ENCODE measurements at regions not wholly inside any gene's neighbourhood (a gene's known extent, or its start where the extent isn't known, plus 50 kb on each side); places are given as distances from the start of the nearest gene placed in this dataset.
A peak's percentile ranks its signal among the peaks of the same experiment; 100 is the strongest.

- peak; percentile 33 to 68 (median 51) for DNase-seq
Measured at GRCh38 chr7:84548366-84549365, 354.1 kb upstream of the SEMA3A start.

- peak in 2 of 3 donors; percentile 17 to 28 for DNase-seq
Measured at GRCh38 chr7:84547331-84547730, 352.7 kb upstream of the SEMA3A start.

DNA sequence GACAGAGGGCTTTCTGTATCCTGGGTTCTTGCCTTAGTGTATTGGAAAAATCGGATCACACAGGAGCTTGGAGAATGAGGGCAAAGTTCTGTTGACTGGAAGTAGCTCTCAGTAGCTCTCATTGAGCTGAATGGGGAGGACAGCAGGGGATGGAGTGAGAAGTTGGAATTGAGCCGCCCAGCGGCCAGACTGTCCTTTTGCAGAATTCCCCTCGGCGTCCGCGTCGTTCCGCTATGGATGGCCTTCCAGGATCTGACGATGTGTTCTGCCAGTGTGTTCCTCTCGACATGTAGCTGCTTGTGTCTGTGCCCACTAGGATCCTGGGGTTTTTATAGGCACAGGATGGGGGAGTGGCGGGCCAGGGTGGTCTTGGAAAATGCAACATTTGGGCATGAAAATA, 351.8 kb upstream of the SEMA3A start:
- DNase-seq, result no peak

DNA sequence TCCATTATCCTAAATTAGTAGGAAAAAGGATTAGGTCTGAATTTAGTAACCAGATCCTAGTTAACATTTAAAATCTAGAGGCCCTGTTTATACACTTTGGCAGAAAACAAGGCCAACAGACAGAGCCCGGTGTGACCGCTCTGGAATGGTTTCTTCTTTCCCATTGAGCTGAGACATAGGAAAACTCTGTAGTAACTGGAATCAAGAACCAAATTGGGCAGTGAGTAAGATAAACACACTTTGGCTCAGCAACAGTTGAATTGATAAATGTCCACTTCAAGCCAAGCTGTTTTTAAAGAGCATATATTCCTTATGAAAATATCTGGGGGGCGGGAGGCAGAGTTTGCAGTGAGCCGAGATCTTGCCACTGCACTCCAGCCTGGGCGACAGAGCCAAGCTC, 343.7 kb upstream of the SEMA3A start:
- no peak for DNase-seq

DNA sequence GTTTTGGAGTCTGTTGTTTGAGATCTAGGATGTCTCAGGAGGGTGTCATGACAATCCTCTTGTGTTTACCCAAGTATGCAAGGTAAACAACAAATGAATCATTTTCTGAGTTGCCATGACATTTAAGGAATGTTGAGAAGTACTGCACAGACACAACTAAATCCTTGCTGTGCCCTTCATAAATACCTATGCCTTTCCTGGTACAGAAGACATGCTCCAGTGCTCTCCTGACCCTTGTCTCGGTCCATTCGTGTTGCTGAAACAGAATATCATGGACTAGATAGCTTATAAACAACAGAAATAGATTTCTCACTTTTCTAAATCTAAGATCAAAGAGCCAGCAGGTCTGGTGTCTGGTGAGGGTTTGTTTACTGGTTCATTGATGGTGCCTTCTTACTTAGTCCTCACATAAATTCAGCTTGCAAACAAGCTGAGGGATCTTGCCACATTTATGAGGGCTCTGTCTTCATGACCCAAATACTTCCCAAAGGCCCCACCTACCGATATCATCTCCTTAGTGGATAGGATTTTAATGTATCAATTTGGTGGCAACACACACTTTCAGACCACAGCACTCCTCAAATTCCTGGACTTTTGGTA, 341.8 kb upstream of the SEMA3A start:
- no peak for DNase-seq

GRCh38 chr7:84535580-84536270, 341.1 kb upstream of the SEMA3A start:
- no peak for DNase-seq

DNA sequence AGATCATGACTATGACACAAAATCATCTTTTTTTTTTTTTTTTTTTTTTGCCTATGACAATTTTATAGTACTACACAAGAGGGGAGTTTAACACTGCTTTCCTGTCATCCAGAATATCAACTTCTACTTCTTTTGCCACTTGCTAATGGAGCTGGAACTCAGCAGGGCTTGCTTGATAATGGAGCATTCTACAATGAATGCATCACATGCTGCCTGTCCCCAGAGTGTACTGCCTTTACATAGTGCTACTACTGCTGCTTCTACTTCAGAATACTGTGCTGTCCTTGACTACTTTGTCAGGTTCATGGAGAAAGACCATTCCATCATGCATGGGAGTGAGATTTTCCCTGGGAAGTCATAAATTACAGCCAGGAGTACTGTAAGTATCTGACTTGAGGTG, 338.6 kb upstream of the SEMA3A start:
- DNase-seq, result no peak

GRCh38 chr7:84532196-84532595, 337.6 kb upstream of the SEMA3A start:
- no peak for DNase-seq

DNA sequence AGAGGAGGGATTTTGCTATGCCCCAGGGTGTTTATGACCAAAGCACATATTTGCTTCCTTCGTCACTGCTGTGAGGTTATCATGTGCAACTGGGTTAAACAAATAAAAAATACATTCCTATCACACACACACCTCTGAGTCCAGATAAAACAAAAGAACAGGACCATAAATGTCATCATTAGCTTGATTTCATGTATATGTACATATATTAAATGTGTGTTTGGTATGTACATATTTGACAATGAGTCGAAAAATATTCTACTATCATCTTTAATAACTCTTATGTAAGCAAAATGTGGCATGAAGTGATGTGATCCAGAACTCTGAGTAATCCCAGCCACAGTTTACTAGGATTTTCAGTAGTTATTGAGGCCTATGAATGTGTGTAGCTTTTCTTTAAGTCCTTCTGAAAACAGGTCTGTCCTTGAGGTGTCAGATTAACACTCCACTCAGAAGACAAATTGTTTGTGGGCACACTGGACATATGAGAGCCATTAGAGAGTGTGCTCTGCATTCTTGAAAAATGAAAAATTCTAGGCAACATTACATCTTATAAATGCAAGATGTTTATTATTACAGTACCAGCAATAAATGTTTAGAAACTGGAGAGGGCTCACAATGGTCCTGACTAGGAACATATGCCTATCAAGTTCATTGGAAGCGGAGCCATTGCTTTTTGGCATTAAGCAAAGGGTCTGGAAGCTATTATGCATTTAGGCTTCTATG, 335.1 kb upstream of the SEMA3A start:
- DNase-seq, result peak in 1 of 3 donors; percentile 47

- no peak for DNase-seq
Measured at GRCh38 chr7:84528756-84529479, 334.3 kb upstream of the SEMA3A start.

DNA sequence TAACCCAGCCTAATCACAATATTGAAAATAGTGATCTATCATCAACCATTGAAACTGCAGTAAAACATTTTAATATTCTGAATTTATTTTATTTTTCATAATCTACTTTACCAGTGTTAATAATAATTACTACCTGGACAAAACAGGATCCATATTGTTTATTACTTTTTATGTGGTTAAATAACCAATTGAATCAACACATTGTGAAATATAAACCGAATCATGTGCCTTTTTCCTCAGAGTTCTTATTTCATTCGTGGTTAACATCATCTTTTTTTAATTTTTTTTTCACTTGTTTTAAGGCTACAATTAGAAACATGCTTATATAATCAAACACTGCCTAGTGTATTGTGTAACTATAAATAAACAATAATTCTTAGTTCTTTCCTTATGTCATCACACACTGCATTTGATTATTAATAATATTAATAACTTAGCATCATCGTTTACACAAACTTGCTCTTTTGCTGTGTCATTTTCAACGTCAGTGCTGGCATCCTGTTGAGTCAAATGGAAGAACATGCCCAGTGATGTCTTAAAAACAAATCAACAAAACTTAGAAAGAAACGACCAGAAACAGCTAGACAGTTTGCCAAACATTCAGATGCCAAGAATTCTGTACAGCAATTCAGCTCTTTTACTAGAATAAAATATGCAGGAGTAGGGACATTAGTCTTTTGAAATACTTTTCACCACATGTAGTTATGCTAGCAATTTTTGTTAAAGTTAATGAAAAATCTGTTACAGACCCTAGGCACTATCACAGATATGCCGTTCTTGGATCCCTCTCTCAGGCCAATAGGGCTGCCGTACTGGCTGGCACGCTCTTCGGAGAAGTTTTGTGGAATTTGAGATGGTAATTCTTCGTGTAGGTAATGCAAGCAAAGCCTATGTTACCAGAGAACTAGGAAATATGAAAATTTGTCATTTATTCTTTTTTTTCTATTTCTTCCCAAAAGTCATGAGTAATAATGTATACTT, 330.4 kb upstream of the SEMA3A start:
- DNase-seq, result peak in 2 of 3 donors; percentile 49 to 62

DNA sequence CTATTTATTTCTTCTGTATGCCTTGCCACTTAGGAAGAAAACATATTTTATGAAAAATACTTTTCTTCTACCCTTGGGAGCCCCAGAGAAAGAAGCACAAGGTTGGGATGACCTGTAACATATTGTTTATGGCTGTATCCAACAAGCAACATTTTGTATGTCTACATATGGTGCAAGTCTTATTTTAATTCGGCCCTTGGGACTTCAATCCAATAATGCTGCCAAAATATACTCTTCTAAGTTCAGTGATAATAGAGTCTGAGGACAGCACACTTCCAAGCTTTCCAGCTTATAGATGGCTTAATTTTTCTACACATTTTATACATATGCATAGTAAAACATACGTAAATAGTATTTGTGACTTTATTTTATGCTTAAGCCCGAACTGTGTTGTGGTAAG, 318.5 kb upstream of the SEMA3A start:
- peak in 2 of 3 donors; percentile 73 to 91 for DNase-seq

- DNase-seq, result peak in 1 of 3 donors; percentile 13
Measured at GRCh38 chr7:84512055-84512454, 317.5 kb upstream of the SEMA3A start.

DNA sequence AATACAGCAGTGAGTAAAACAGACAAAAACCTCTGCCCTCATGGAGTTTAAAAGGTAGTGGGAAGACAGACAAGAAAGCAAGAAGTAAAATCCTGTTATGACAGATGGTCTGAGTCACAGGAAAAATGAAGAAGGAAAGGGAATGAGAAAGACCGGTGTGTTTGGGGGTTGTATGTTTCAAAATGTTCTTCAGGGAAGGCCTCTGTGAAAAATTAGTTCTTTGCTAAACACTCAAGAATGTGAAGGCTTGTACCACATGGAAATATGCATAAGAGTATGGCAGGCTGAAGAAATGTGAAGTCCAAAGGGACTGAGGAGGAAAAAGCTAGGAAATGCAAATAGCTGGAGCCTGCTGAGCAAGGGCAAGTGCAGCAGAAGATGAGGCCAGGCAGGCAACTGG, 315.9 kb upstream of the SEMA3A start:
- peak in 1 of 3 donors; percentile 53 for DNase-seq

DNA sequence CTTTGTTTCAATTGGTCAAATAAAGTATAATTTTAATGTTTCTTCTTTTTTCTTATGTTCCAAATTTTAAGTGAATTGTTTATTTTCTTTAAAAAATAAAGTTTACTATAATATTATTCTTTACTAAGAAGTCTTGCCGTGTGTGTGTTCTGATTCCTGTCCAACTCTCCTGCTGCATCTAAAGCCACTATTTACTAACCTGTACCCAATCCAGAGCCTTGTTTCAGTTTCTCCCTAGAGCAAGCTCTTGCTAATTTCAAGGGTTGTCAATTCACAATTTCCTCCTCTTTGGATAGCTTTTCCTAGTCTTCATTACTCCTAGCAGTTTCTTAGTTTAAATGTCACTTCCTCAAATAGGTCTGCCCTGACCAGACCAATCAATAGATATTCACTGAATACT, 314.9 kb upstream of the SEMA3A start:
- DNase-seq, result no peak

- peak in 2 of 3 donors; percentile 63 to 84 for DNase-seq
Measured at GRCh38 chr7:84508606-84509005, 314.0 kb upstream of the SEMA3A start.

- DNase-seq, result no peak
Measured at GRCh38 chr7:84507529-84507928, 312.9 kb upstream of the SEMA3A start.

GRCh38 chr7:84506151-84506550, 311.6 kb upstream of the SEMA3A start:
- DNase-seq, result no peak

DNA sequence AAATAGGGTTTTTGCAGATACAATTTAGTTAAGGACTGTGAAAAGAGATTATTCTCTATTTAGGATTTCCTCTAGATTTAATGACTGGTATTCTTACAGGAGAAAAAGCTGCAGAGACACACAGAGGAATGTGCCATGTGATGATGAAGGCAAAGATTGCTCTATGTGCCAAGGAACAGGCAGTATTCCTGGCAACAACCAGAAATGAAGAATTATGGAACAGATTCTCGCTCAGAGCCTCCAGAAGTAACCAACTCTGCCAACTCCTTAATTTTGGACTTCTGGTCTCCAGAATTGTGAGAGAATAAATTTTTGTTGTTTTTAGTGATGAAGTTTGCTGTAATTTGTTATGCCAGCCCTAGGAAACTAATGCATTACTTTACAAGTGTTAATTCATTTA, 307.6 kb upstream of the SEMA3A start:
- no peak for DNase-seq

DNA sequence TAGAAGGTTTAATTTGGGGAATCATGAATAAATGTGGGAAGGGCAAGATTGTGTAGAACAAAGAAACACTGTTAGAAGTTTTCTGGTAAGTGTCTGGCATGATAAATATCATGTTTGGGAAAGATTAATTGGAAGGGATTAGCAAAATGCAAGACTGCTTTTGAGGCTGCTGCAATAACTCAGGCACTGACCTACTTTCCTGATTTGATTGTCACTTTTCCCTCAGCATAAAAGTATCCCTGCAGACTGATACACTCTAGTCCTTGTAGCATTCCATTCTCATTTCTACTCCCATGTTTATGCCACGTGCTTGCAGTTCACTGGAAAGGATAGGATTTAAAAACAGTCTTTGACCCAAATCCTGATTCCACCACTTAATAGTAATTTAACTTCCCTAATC, 303.3 kb upstream of the SEMA3A start:
- no peak for DNase-seq
